Activated CD8-positive, alpha-beta T cell treated with anti-CD3 and anti-CD28 coated beads, Interleukin-2, amount 10 ng/mL, durations not matched to agents 7 days and 5 days (primary cell): ENCODE measurements at regions not wholly inside any gene's neighbourhood (a gene's known extent, or its start where the extent isn't known, plus 50 kb on each side); places are given as distances from the start of the nearest gene placed in this dataset.

ENCODE experiments used
- ATAC-seq: fragments of 150-1000 bp; cut with Tn5 transposase; one replicate; pipeline ENCODE4 v1.10.0; 2021; ENCODE audit warnings: moderate library complexity
- CTCF ChIA-PET: fragments of 350-600 bp; sonication (Branson Sonifier 250); formaldehyde crosslinking; loops from one replicate; lab custom pipeline; 2021; ENCODE audit warnings: antibody characterized with exemption; lab: Charles Lee
- POLR2A ChIA-PET: fragments of 350-600 bp; sonication (Branson Sonifier 250); formaldehyde crosslinking; loops from one replicate; lab custom pipeline; 2021; ENCODE audit warnings: antibody characterized with exemption; lab: Charles Lee
- DNase-seq: peaks from one replicate; pipeline ENCODE4 v3.0.0-alpha.2; 2020
- H3K27ac Mint-ChIP-seq: one replicate; pipeline ENCODE4 v1.8.0; 2021; ENCODE audit warnings: mild to moderate bottlenecking, mixed read lengths
- H3K27me3 Mint-ChIP-seq: one replicate; pipeline ENCODE4 v1.8.0; 2021; ENCODE audit warnings: low read depth, mixed read lengths
- H3K36me3 Mint-ChIP-seq: one replicate; pipeline ENCODE4 v1.8.0; 2021; ENCODE audit warnings: low read depth, mixed read lengths
- H3K4me1 Mint-ChIP-seq: one replicate; pipeline ENCODE4 v1.8.0; 2021; ENCODE audit warnings: low read depth, mixed read lengths
- H3K4me3 Mint-ChIP-seq: one replicate; pipeline ENCODE4 v1.8.0; 2021; ENCODE audit warnings: mild to moderate bottlenecking, mixed read lengths
- H3K9me3 Mint-ChIP-seq: one replicate; pipeline ENCODE4 v1.8.0; 2022; ENCODE audit warnings: mixed read lengths; ENCODE audit not compliant: insufficient read depth

DNA sequence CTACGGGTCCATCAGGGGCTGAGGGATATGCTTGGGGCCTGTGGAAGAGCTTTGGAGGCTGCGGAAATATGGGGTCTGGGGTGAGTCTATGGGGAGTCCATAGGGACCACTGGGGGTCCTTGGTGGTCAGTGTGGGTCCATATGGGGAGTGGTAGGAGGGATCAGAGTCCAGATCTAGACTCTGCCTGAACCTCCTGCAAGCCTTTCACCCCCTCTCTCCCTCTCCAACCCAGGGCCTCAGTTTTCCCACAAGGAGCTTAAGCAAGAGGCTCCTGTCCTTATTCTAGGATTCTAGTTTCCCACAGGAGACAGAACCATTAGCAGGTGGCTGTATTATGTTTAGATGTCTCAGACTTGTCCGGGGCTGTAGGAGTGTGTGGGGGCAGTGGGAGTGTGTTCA lies 161.9 kb upstream of the TSHZ3 start:
- DNase-seq (no peak), ATAC-seq (no peak)
- POLR2A ChIA-PET, result no interaction called here
- no peak overlapping the region for H3K4me3 Mint-ChIP-seq
- no peak overlapping the region for H3K27ac Mint-ChIP-seq
- no peaks in the 10 kb centered on the region for H3K9me3 Mint-ChIP-seq
- CTCF ChIA-PET, result no interaction called here
- no peaks in the 10 kb centered on the region for H3K36me3 Mint-ChIP-seq
- H3K4me1 Mint-ChIP-seq, result no peaks in the 10 kb centered on the region
- H3K27me3 Mint-ChIP-seq, result no peaks in the 10 kb centered on the region

DNA sequence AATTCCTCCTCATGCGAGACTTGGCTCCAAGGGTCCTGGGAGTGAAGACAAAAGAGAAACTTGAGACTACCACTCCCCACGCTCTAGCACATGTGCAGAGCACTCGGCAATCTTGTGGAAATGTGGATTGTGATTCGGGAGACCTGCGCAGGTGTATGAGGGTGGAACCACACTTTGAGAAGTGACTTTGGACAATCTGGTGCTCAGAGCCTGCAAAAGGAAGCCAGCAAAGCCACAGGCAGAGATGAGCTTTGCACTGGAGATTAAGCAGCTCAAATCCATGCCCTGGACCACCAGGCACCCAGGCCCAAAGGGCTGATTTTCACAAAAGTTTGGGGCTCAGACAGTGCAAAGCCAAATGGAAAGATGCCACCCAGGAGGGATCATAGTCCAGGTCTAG lies 162.5 kb upstream of the TSHZ3 start:
- H3K4me1 Mint-ChIP-seq, result no peaks in the 10 kb centered on the region
- no peak overlapping the region for H3K4me3 Mint-ChIP-seq
- CTCF ChIA-PET, result no interaction called here
- no peak for ATAC-seq
- no peaks in the 10 kb centered on the region for H3K9me3 Mint-ChIP-seq
- no peak for DNase-seq
- H3K36me3 Mint-ChIP-seq, result no peaks in the 10 kb centered on the region
- H3K27ac Mint-ChIP-seq, result no peak overlapping the region
- H3K27me3 Mint-ChIP-seq, result no peaks in the 10 kb centered on the region
- POLR2A ChIA-PET, result no interaction called here

DNA sequence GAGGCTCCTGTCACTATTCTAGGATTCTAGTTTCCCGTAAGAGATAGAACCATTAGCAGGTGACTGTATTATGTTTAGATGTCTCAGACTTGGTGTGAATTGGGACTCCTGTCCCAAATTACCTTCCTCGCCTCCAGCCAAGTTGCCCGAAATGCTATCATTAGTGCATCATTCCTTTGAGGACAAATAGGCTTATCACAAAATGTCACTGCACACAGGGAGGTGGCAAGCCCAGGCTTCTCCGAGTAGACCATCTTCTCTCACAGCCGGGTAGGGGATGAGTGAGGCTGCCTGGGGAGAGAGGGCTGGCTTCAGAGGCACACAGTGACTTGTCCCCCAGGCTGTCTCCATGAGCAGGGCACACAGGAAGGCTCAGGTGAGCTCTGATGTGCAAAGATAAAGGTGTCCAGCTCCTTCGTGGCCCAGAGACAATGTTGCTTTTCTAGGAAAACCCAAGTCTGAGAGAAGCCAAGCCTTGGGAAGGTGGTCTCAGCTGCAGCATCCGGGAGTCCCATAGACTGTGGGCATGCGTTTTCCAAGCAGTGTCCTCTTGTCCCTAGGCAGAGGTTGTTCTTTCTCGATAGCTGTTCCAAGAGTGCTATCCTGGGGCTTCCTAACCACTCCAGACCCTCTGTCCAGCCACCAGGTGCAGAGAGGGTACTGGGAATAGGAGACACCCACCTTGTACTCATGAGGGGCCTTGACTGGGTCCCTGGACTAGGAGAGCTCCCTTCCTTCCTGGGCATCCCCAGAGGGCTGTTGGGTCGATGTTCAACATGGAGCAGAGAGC lies 163.1 kb upstream of the TSHZ3 start:
- H3K27me3 Mint-ChIP-seq, result no peaks in the 10 kb centered on the region
- H3K9me3 Mint-ChIP-seq, result no peaks in the 10 kb centered on the region
- ChIA-PET CTCF (no interaction called here), POLR2A (no interaction called here)
- H3K4me1 Mint-ChIP-seq, result no peaks in the 10 kb centered on the region
- H3K27ac Mint-ChIP-seq, result no peak overlapping the region
- DNase-seq (no peak), ATAC-seq (no peak)
- H3K36me3 Mint-ChIP-seq, result no peaks in the 10 kb centered on the region
- H3K4me3 Mint-ChIP-seq, result no peak overlapping the region

DNA sequence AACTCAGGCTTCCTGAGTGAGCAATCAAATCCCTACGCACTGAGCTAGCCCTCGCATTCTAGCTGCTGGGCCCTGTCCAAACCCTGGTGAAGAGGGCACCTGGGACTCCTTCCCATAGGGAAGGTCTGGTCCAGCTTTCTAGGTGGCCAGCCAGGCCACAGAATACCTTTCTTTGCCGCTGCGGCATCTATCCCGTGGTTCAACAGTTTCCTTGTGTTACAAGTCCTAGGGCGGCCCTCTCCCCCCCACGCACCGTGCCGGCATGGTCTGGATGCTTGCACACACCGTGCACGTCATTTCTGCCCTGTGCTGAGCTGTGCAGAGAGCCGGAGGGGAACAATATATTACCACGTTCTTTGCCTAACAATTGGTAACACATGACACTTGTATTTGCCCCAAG lies 164.6 kb upstream of the TSHZ3 start:
- no peaks in the 10 kb centered on the region for H3K36me3 Mint-ChIP-seq
- no peaks in the 10 kb centered on the region for H3K27me3 Mint-ChIP-seq
- no peak for DNase-seq
- no peak overlapping the region for H3K4me3 Mint-ChIP-seq
- H3K4me1 Mint-ChIP-seq, result no peaks in the 10 kb centered on the region
- ChIA-PET POLR2A (no interaction called here), CTCF (no interaction called here)
- no peak overlapping the region for H3K27ac Mint-ChIP-seq
- ATAC-seq, result no peak
- no peaks in the 10 kb centered on the region for H3K9me3 Mint-ChIP-seq

DNA sequence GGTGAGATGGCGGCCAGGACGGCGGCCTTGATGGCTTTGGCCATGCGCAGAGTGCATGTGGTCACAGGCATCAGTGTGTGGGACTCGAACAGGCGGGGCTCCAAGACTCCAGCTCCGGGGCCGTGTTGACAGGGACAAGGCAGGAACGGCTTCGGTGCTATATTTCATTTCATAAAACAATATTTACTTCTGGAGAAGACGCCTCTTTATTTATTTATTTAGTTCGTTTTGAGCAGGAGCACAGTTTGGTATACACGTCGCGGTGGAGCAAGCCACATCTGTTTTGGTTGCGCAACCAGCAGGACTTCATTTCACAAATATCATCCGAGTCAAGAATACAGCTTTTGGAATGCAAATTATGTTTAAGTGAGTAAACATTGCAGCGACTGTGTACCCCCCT lies 166.7 kb upstream of the TSHZ3 start:
- POLR2A ChIA-PET, result no interaction called here
- ATAC-seq (no peak), DNase-seq (no peak)
- Mint-ChIP-seq H3K4me1 (no peaks in the 10 kb centered on the region), H3K36me3 (no peaks in the 10 kb centered on the region), H3K4me3 (no peak overlapping the region), H3K27ac (no peak overlapping the region), H3K9me3 (peaks cover 2% of the 10 kb centered on the region), H3K27me3 (no peaks in the 10 kb centered on the region)
- CTCF ChIA-PET, result no interaction called here

DNA sequence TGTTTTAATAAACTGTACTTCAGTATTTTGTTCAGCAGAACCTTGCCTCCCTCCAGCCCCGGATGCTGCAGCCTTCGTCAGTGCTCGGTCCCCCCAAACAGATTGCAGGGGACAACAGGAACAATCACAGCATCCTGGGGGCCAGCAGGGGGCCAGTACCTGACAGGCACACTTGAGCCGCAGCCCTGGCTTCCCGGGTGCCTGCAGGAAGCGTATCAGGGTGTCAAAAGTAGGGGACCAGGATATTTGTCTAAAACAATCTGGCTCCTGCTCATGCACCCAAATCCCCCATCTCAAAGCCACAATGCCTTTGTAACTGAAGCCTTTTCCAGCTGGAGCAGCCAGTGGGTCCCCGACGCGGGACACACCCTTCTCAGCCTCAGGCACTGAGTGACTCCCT lies 167.5 kb upstream of the TSHZ3 start:
- POLR2A ChIA-PET, result no interaction called here
- Mint-ChIP-seq H3K4me1 (no peaks in the 10 kb centered on the region), H3K9me3 (peaks cover 4% of the 10 kb centered on the region), H3K27me3 (no peaks in the 10 kb centered on the region), H3K36me3 (no peaks in the 10 kb centered on the region), H3K27ac (no peak overlapping the region), H3K4me3 (no peak overlapping the region)
- ATAC-seq (no peak), DNase-seq (no peak)
- CTCF ChIA-PET, result no interaction called here

DNA sequence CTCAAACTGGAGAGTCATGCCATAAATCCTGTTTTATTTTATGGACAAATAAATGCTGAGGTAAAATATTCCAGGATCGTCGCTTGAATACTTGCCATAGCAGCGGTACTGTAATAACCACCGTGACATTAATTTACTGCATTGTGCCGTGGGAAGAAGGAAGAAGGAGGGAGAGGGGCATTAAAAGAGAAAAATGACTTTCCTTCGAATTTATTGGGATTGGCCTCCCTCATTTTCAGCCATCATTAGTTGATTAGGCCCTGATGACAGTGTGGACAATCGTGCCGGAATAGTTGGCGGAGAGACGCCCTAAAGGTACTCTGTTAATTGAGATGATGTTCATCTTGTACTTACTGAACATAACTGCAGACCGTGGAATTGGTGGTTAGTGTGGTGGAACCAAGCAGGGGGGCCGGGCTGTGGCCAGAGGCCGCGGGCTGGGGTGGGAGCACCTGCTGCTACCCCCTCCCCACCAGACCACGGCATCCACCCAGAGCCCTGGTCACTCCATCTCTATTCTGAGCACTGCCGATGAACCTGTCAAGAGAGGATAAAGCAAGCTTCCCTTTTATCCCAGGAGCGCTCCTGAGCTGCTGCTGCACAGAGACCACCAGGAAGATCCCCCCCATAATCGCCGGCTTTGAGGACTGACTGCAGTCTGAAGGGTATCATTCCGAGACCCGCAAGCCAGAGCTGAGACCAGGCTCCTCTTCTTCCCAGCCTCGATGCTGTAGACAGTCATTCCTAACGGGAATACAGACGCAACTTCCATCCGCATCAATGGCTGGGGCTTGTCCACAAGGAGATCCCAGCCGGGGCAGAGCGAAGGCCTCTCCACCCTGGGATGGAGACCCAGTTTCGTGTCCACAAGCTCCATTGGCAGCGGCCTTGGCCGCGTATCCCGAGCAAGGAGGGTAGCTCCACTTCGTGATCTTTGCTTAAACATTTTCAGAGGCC lies 168.3 kb upstream of the TSHZ3 start:
- ATAC-seq (no peak), DNase-seq (no peak)
- ChIA-PET POLR2A (no interaction called here), CTCF (no interaction called here)
- Mint-ChIP-seq H3K9me3 (peaks cover 4% of the 10 kb centered on the region), H3K36me3 (no peaks in the 10 kb centered on the region), H3K4me3 (no peak overlapping the region), H3K27me3 (no peaks in the 10 kb centered on the region), H3K27ac (no peak overlapping the region), H3K4me1 (no peaks in the 10 kb centered on the region)

DNA sequence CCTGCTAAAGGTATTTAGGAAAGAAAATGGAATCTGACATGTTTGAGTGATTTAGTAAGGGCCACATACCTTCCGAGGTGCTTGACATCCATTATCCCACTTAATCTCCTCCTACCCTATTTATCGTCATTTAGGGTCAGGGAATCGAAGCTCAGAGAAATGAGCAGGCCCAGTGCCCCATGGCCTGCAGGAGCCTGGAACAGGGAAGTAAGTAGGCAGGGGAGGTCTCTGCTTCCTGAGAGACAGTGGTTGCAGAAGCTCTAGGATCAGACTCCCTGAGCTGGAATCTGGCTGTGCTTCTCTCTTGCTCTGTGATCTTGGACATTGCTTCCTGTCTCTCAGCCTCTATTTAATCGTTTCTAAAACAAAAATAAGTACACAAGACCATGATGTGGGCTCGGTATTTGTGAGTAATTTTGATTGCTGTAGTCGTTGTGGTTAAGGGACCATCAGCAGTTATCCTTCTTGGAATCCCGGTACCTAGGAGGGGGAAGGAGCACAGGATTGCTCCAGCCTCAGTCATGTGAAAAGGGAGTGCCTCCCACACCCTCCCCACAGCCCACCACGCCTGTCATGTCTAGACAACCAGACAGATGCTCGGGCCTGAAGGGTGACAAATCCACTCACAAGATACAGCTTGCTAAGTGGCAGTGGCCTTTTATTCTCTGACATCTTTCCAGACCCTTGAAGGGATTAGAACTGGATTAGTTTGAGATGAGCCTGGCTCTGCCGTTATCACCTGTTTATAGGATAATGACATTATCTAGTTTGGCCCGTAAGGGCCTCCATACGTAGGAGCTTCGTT lies 169.2 kb upstream of the TSHZ3 start:
- Mint-ChIP-seq H3K36me3 (no peaks in the 10 kb centered on the region), H3K27me3 (no peaks in the 10 kb centered on the region), H3K4me3 (no peak overlapping the region), H3K9me3 (peaks cover 4% of the 10 kb centered on the region), H3K4me1 (no peaks in the 10 kb centered on the region), H3K27ac (no peak overlapping the region)
- POLR2A ChIA-PET, result no interaction called here
- ATAC-seq (no peak), DNase-seq (no peak)
- CTCF ChIA-PET, result no interaction called here

DNA sequence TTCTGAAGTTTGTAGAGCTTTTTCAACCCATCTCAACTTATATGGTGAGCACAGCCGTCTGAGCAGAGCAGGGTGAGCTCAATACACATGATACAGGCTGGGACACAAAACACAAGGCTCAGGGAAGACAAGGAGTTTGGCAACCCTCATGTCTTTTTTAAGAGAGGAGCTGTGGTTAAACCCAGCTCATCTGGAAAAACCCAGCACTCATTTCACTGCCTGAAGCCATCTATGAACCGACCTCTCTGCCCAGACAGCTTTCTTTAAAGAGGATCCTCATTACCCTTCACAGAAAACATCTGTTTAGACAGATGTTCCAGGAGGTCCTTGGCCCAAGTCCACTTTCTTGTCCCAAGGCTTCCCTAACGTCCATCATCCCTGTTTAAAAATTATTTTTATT lies 170.0 kb upstream of the TSHZ3 start:
- Mint-ChIP-seq H3K9me3 (peaks cover 4% of the 10 kb centered on the region), H3K4me1 (no peaks in the 10 kb centered on the region), H3K27me3 (no peaks in the 10 kb centered on the region), H3K4me3 (no peak overlapping the region), H3K27ac (no peak overlapping the region), H3K36me3 (no peaks in the 10 kb centered on the region)
- CTCF ChIA-PET, result no interaction called here
- ATAC-seq, result no peak
- POLR2A ChIA-PET, result no interaction called here
- no peak for DNase-seq

DNA sequence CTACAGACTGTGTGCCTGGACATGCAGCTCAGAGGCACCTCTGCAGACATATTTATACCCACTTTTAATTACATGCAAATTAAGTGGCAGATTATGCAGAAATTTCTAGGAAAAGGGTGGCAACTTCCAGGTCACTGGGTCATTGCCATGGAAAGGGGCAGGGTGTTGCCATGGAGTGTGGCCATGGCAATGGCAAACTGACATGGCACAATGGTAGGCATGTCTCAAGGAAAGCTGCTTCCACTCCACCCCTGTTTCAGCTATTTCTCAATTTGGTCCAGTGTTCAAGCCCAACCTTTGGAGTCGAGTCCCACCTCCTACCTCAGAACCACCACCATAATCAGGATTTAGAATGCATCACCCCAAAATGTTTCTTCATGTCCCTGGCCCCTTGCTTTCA lies 170.7 kb upstream of the TSHZ3 start:
- Mint-ChIP-seq H3K27me3 (no peaks in the 10 kb centered on the region), H3K27ac (no peak overlapping the region), H3K4me1 (no peaks in the 10 kb centered on the region), H3K9me3 (peaks cover 9% of the 10 kb centered on the region), H3K4me3 (no peak overlapping the region), H3K36me3 (no peaks in the 10 kb centered on the region)
- no peak for ATAC-seq
- POLR2A ChIA-PET, result no interaction called here
- CTCF ChIA-PET, result no interaction called here
- DNase-seq, result no peak

DNA sequence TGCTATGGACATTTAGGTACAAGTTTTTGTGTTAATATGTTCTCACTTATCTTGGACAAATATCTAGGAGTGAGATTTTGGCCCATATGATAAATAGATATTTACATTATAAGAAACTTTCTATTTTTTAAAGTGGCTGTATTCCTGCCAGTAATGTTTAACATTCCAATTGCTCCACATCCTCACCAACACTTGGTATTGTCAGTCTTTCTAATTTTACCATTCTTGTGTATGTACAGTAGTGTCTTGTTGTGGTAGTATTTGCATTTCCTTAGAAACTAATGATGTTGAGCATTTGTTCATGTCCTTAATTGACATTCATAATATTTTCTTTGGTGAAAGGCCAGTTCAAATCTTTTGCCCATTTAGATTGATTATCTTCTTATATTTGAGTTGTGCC lies 171.4 kb upstream of the TSHZ3 start:
- Mint-ChIP-seq H3K4me3 (no peak overlapping the region), H3K4me1 (no peaks in the 10 kb centered on the region), H3K36me3 (no peaks in the 10 kb centered on the region), H3K9me3 (peaks cover 10% of the 10 kb centered on the region), H3K27me3 (no peaks in the 10 kb centered on the region), H3K27ac (no peak overlapping the region)
- ChIA-PET CTCF (no interaction called here), POLR2A (no interaction called here)
- no peak for ATAC-seq
- DNase-seq, result no peak
